ENCODE measurements at regions not wholly inside any gene's neighbourhood (a gene's known extent, or its start where the extent isn't known, plus 50 kb on each side); places are given as distances from the start of the nearest gene placed in this dataset.

- no peak for ATAC-seq (ENCODE audit: low read depth)
- no peak overlapping the region for H3K4me2 ChIP-seq (replicated peaks; ENCODE audit: low read depth, low read length, poor library complexity, severe bottlenecking)
- WGBS (ENCODE audit: insufficient coverage): no CpG with 5 or more reads among the region's 1 CpG
- no peaks in the 10 kb centered on the region for H3K9me3 ChIP-seq (ENCODE audit: control extremely low read depth in 1 of 3, control insufficient read depth in 2 of 3, insufficient read depth in 1 of 3, low read length in 2 of 3)
- H3K4me3 Mint-ChIP-seq: no peak overlapping the region
- no peak overlapping the region for H3K27ac ChIP-seq (ENCODE audit: low read length in 2 of 2)
- H3K9ac ChIP-seq (ENCODE audit: low read length): no peak overlapping the region
- no peak overlapping the region for H3K4me3 ChIP-seq (ENCODE audit: control extremely low read depth in 1 of 5, extremely low read depth in 1 of 5, insufficient read depth in 1 of 5, low read depth in 2 of 5, low read length in 4 of 5)
- ChIA-PET CTCF (no interaction called here), POLR2A (no interaction called here)
- H3K27me3 Mint-ChIP-seq: no peaks in the 10 kb centered on the region
- H3K27me3 ChIP-seq (replicated peaks in 1 of 4; ENCODE audit: control extremely low read depth in 1 of 4, control insufficient read depth in 3 of 4, insufficient read depth in 4 of 4, low read length in 3 of 4): no peaks in the 10 kb centered on the region
- H4K20me1 ChIP-seq (ENCODE audit: control insufficient read depth, insufficient read depth, low read length, poor library complexity, severe bottlenecking): no peaks in the 10 kb centered on the region
- H3K79me2 ChIP-seq (ENCODE audit: control insufficient read depth, insufficient read depth, low read length): no peaks in the 10 kb centered on the region
- no peaks in the 10 kb centered on the region for H3K36me3 ChIP-seq (replicated peaks in 1 of 2; ENCODE audit: control extremely low read depth in 1 of 2, control insufficient read depth in 1 of 2, extremely low read depth in 1 of 2, insufficient read depth in 2 of 2, low read length in 1 of 2)
- intact Hi-C loops (cut with micrococcal nuclease): no loop called here
- H3K4me1 Mint-ChIP-seq: no peaks in the 10 kb centered on the region
- no peaks in the 10 kb centered on the region for H3K4me1 ChIP-seq (ENCODE audit: control insufficient read depth in 2 of 2, insufficient read depth in 2 of 2, low read length in 2 of 2)
- TF ChIP-seq EZH2 (IDR thresholded peaks at IDR 0.05; ENCODE audit: borderline replicate concordance, insufficient read depth, low read depth, low read length, poor library complexity, severe bottlenecking): no peak
- TF ChIP-seq CTCF (IDR thresholded peaks at IDR 0.05): no peak
- H2AFZ ChIP-seq (ENCODE audit: insufficient read depth, low read depth, low read length, poor library complexity, severe bottlenecking): no peak overlapping the region
- H3K27ac Mint-ChIP-seq: no peak overlapping the region
- no peak for DNase-seq
- no peaks in the 10 kb centered on the region for H3K9me3 Mint-ChIP-seq (ENCODE audit: insufficient read depth)
These were observed 484.2 kb downstream of the ANKRD7 start for GRCh38 chr7:118708741-118709140.

- ChIA-PET POLR2A (no interaction called here), CTCF (no interaction called here)
These were observed 487.2 kb downstream of the ANKRD7 start for GRCh38 chr7:118711688-118712087.

More at GRCh38 chr7:118711688-118712087, 487.2 kb downstream of the ANKRD7 start:
- Histone ChIP-seq H3K4me2 (replicated peaks; ENCODE audit: low read depth, low read length, poor library complexity, severe bottlenecking) (no peak overlapping the region), H3K9me3 (ENCODE audit: control extremely low read depth in 1 of 3, control insufficient read depth in 2 of 3, insufficient read depth in 1 of 3, low read length in 2 of 3) (no peaks in the 10 kb centered on the region), H3K27ac (ENCODE audit: low read length in 2 of 2) (no peak overlapping the region), H3K27me3 (replicated peaks in 1 of 4; ENCODE audit: control extremely low read depth in 1 of 4, control insufficient read depth in 3 of 4, insufficient read depth in 4 of 4, low read length in 3 of 4) (no peaks in the 10 kb centered on the region), H3K4me1 (ENCODE audit: control insufficient read depth in 2 of 2, insufficient read depth in 2 of 2, low read length in 2 of 2) (no peaks in the 10 kb centered on the region), H3K79me2 (ENCODE audit: control insufficient read depth, insufficient read depth, low read length) (no peaks in the 10 kb centered on the region), H2AFZ (ENCODE audit: insufficient read depth, low read depth, low read length, poor library complexity, severe bottlenecking) (no peak overlapping the region), H3K4me3 (ENCODE audit: control extremely low read depth in 1 of 5, extremely low read depth in 1 of 5, insufficient read depth in 1 of 5, low read depth in 2 of 5, low read length in 4 of 5) (no peak overlapping the region), H4K20me1 (ENCODE audit: control insufficient read depth, insufficient read depth, low read length, poor library complexity, severe bottlenecking) (no peaks in the 10 kb centered on the region), H3K36me3 (replicated peaks in 1 of 2; ENCODE audit: control extremely low read depth in 1 of 2, control insufficient read depth in 1 of 2, extremely low read depth in 1 of 2, insufficient read depth in 2 of 2, low read length in 1 of 2) (no peaks in the 10 kb centered on the region), H3K9ac (ENCODE audit: low read length) (no peak overlapping the region)
- no peaks in the 10 kb centered on the region for H3K27me3 Mint-ChIP-seq
- H3K4me1 Mint-ChIP-seq: no peaks in the 10 kb centered on the region
- no peak overlapping the region for H3K4me3 Mint-ChIP-seq
- ATAC-seq (ENCODE audit: low read depth) (no peak), DNase-seq (no peak)
- no peaks in the 10 kb centered on the region for H3K9me3 Mint-ChIP-seq (ENCODE audit: insufficient read depth)
- no peak overlapping the region for H3K27ac Mint-ChIP-seq
- intact Hi-C loops (cut with micrococcal nuclease): no loop called here
- no peak for TF ChIP-seq EZH2 (IDR thresholded peaks at IDR 0.05; ENCODE audit: borderline replicate concordance, insufficient read depth, low read depth, low read length, poor library complexity, severe bottlenecking)
- no peak for TF ChIP-seq CTCF (IDR thresholded peaks at IDR 0.05)
